ENCODE measurements at regions not wholly inside any gene's neighbourhood (a gene's known extent, or its start where the extent isn't known, plus 50 kb on each side); places are given as distances from the start of the nearest gene placed in this dataset.
"Not testable (repeated sequence)": the region's sequence is repeated elsewhere in the genome, so short reads cannot be mapped to it uniquely, and the experiment has no call there.

DNA sequence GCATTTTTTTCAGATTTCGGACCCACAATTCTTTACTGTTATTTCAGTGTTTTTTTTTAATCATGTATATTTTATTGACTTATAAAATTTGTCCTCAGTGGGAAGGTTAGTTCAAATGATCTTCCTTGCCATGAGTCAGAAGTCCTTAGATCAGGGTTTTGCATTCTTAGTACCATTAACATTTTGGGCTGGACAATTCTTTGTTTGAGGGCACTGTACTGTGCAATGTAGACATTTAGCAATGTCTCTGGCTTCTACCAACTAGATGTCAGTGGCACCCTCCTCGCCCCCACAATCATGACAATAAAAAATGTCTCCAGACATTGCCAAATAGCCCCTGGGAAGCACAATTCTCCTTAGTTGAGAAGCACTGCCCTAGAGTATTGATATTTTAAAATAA lies 176.6 kb downstream of the VEGFC start:
- TF ChIP-seq EZH2 (optimal IDR thresholded peaks at IDR 0.05; ENCODE audit: low read depth, low read length) (no peak), EZH2phosphoT487 (IDR thresholded peaks at IDR 0.05; ENCODE audit: low read length) (no peak), CTCF (IDR thresholded peaks at IDR 0.05; ENCODE audit: low read length) (no peak)
- H2AFZ ChIP-seq (ENCODE audit: low read length) = no peak overlapping the region
- H3K36me3 ChIP-seq (replicated peaks; ENCODE audit: insufficient read depth, low read length) = no peaks in the 10 kb centered on the region
- no peak overlapping the region for H3K27ac ChIP-seq (ENCODE audit: low read length)
- no peaks in the 10 kb centered on the region for H3K27me3 ChIP-seq (replicated peaks; ENCODE audit: insufficient read depth, low read length)
- H3K4me2 ChIP-seq (ENCODE audit: low read depth, low read length) = no peak overlapping the region
- no peak overlapping the region for H3K4me3 ChIP-seq (ENCODE audit: low read length)
- H4K20me1 ChIP-seq (ENCODE audit: insufficient read depth, low read length) = no peaks in the 10 kb centered on the region
- H3K9ac ChIP-seq (ENCODE audit: low read length) = no peak overlapping the region
- H3K79me2 ChIP-seq (ENCODE audit: low read length) = no peaks in the 10 kb centered on the region
- no peaks in the 10 kb centered on the region for H3F3A ChIP-seq (ENCODE audit: insufficient read depth, low read length)
- H3K4me1 ChIP-seq (ENCODE audit: low read length) = no peaks in the 10 kb centered on the region
- no peak for DNase-seq
- H3K9me2 ChIP-seq (replicated peaks; ENCODE audit: insufficient read depth, low read length) = no peaks in the 10 kb centered on the region
- H3K9me3 ChIP-seq (replicated peaks; ENCODE audit: insufficient read depth, low read length) = no peaks in the 10 kb centered on the region

DNA sequence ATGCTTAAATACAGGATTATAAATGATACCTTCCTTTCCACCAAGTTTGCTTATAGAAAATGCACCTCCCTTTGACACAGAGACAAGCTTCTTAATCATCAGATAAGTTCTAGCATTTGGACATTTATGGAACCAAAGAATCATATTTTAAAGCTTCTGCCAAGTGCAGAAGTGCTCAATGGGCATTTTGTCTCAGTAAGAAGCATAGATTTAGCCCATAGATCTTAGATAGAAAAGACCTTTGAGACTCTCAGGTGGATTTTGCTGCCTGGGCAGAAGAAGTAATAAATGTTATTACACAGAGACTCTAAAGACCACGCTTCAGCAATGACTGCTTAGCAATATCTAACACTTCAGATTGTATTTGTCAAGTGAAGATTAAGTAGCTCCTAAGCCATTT lies 174.6 kb downstream of the VEGFC start:
- no peaks in the 10 kb centered on the region for H3F3A ChIP-seq (ENCODE audit: insufficient read depth, low read length)
- DNase-seq = no peak
- no peak overlapping the region for H3K4me3 ChIP-seq (ENCODE audit: low read length)
- no peaks in the 10 kb centered on the region for H3K9me3 ChIP-seq (replicated peaks; ENCODE audit: insufficient read depth, low read length)
- H3K27me3 ChIP-seq (replicated peaks; ENCODE audit: insufficient read depth, low read length) = no peaks in the 10 kb centered on the region
- no peaks in the 10 kb centered on the region for H3K36me3 ChIP-seq (replicated peaks; ENCODE audit: insufficient read depth, low read length)
- TF ChIP-seq EZH2phosphoT487 (IDR thresholded peaks at IDR 0.05; ENCODE audit: low read length) = no peak
- no peak for TF ChIP-seq EZH2 (optimal IDR thresholded peaks at IDR 0.05; ENCODE audit: low read depth, low read length)
- no peak for TF ChIP-seq CTCF (IDR thresholded peaks at IDR 0.05; ENCODE audit: low read length)
- no peak overlapping the region for H2AFZ ChIP-seq (ENCODE audit: low read length)
- H3K79me2 ChIP-seq (ENCODE audit: low read length) = no peaks in the 10 kb centered on the region
- no peaks in the 10 kb centered on the region for H3K9me2 ChIP-seq (replicated peaks; ENCODE audit: insufficient read depth, low read length)
- no peaks in the 10 kb centered on the region for H3K4me1 ChIP-seq (ENCODE audit: low read length)
- no peak overlapping the region for H3K27ac ChIP-seq (ENCODE audit: low read length)
- no peaks in the 10 kb centered on the region for H4K20me1 ChIP-seq (ENCODE audit: insufficient read depth, low read length)
- no peak overlapping the region for H3K9ac ChIP-seq (ENCODE audit: low read length)
- H3K4me2 ChIP-seq (ENCODE audit: low read depth, low read length) = no peak overlapping the region

GRCh38 chr4:176619430-176619829 lies 173.3 kb downstream of the VEGFC start:
- Histone ChIP-seq H3K9ac (ENCODE audit: low read length) (no peak overlapping the region), H3K27ac (ENCODE audit: low read length) (no peak overlapping the region), H4K20me1 (ENCODE audit: insufficient read depth, low read length) (no peaks in the 10 kb centered on the region)

DNA sequence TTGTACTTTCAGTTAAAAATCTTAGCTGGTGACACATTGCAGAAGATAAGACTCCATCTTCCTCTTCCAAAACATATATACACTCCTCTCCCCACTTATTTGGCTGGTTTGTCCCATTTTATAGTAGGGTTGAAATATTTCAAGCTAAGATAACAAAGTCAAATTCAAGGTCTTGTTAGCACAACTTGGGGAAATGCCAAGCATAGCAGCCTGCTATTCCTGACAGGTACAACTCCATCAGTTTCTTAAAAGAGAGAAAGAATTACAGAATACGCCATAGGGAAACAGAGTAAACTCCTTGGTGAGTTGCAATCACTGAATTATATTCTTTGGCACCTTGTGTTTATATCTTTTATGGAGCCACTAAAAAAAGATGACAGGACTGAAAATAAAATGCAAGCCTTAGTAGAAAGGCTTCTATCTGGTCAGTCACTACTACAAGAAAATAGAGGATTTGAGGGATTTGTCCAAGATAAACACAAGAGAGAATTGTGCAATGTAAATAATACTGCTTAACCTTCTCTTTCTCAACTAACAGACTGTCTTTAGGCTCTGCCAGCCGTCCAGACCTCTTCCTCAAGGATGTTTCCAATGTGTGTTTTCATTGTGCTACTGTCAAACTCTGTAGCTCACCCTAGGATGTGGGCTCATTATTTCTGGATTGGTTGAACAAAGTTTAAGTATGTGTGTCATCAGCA lies 170.3 kb downstream of the VEGFC start:
- H3K9me2 ChIP-seq (replicated peaks; ENCODE audit: insufficient read depth, low read length) = no peaks in the 10 kb centered on the region
- H3K36me3 ChIP-seq (replicated peaks; ENCODE audit: insufficient read depth, low read length) = no peaks in the 10 kb centered on the region
- H3F3A ChIP-seq (ENCODE audit: insufficient read depth, low read length) = no peaks in the 10 kb centered on the region
- H4K20me1 ChIP-seq (ENCODE audit: insufficient read depth, low read length) = no peaks in the 10 kb centered on the region
- no peaks in the 10 kb centered on the region for H3K4me1 ChIP-seq (ENCODE audit: low read length)
- no peak overlapping the region for H3K4me2 ChIP-seq (ENCODE audit: low read depth, low read length)
- H2AFZ ChIP-seq (ENCODE audit: low read length) = no peak overlapping the region
- H3K27me3 ChIP-seq (replicated peaks; ENCODE audit: insufficient read depth, low read length) = no peaks in the 10 kb centered on the region
- no peaks in the 10 kb centered on the region for H3K9me3 ChIP-seq (replicated peaks; ENCODE audit: insufficient read depth, low read length)
- TF ChIP-seq EZH2phosphoT487 (IDR thresholded peaks at IDR 0.05; ENCODE audit: low read length) (no peak), CTCF (IDR thresholded peaks at IDR 0.05; ENCODE audit: low read length) (no peak), EZH2 (optimal IDR thresholded peaks at IDR 0.05; ENCODE audit: low read depth, low read length) (no peak)
- H3K4me3 ChIP-seq (ENCODE audit: low read length) = no peak overlapping the region
- H3K27ac ChIP-seq (ENCODE audit: low read length) = no peak overlapping the region
- H3K79me2 ChIP-seq (ENCODE audit: low read length) = no peaks in the 10 kb centered on the region
- no peak overlapping the region for H3K9ac ChIP-seq (ENCODE audit: low read length)
- DNase-seq = no peak

More at GRCh38 chr4:176619430-176619829, 173.3 kb downstream of the VEGFC start:
- H3F3A ChIP-seq (ENCODE audit: insufficient read depth, low read length) = no peaks in the 10 kb centered on the region
- no peaks in the 10 kb centered on the region for H3K36me3 ChIP-seq (replicated peaks; ENCODE audit: insufficient read depth, low read length)
- no peaks in the 10 kb centered on the region for H3K79me2 ChIP-seq (ENCODE audit: low read length)
- H2AFZ ChIP-seq (ENCODE audit: low read length) = no peak overlapping the region
- H3K4me3 ChIP-seq (ENCODE audit: low read length) = no peak overlapping the region
- TF ChIP-seq EZH2phosphoT487 (IDR thresholded peaks at IDR 0.05; ENCODE audit: low read length) (no peak), EZH2 (optimal IDR thresholded peaks at IDR 0.05; ENCODE audit: low read depth, low read length) (no peak)
- H3K4me2 ChIP-seq (ENCODE audit: low read depth, low read length) = no peak overlapping the region
- DNase-seq = no peak
- H3K9me3 ChIP-seq (replicated peaks; ENCODE audit: insufficient read depth, low read length) = no peaks in the 10 kb centered on the region
- H3K27me3 ChIP-seq (replicated peaks; ENCODE audit: insufficient read depth, low read length) = no peaks in the 10 kb centered on the region
- no peaks in the 10 kb centered on the region for H3K9me2 ChIP-seq (replicated peaks; ENCODE audit: insufficient read depth, low read length)
- no peaks in the 10 kb centered on the region for H3K4me1 ChIP-seq (ENCODE audit: low read length)

- not testable (repeated sequence) for H3K4me1 ChIP-seq (ENCODE audit: low read length); H3F3A ChIP-seq (ENCODE audit: insufficient read depth, low read length); H4K20me1 ChIP-seq (ENCODE audit: insufficient read depth, low read length); DNase-seq; H2AFZ ChIP-seq (ENCODE audit: low read length); H3K36me3 ChIP-seq (replicated peaks; ENCODE audit: insufficient read depth, low read length); H3K9ac ChIP-seq (ENCODE audit: low read length); H3K9me3 ChIP-seq (replicated peaks; ENCODE audit: insufficient read depth, low read length); H3K27me3 ChIP-seq (replicated peaks; ENCODE audit: insufficient read depth, low read length); H3K79me2 ChIP-seq (ENCODE audit: low read length); H3K9me2 ChIP-seq (replicated peaks; ENCODE audit: insufficient read depth, low read length); H3K4me3 ChIP-seq (ENCODE audit: low read length); H3K27ac ChIP-seq (ENCODE audit: low read length); H3K4me2 ChIP-seq (ENCODE audit: low read depth, low read length)
Observed at GRCh38 chr4:176624983-176625610, 167.6 kb downstream of the VEGFC start.
